ENCODE measurements at regions not wholly inside any gene's neighbourhood (a gene's known extent, or its start where the extent isn't known, plus 50 kb on each side); places are given as distances from the start of the nearest gene placed in this dataset.

GRCh38 chr3:168575750-168576149 lies 480.0 kb upstream of the GOLIM4 start:
- H3K27me3 ChIP-seq (ENCODE audit: insufficient read depth, low read length) = no peaks in the 10 kb centered on the region
- no peaks in the 10 kb centered on the region for H3K4me1 ChIP-seq (ENCODE audit: insufficient read depth, low read length)
- H3K4me3 ChIP-seq (ENCODE audit: low read length) = no peak overlapping the region
- no peaks in the 10 kb centered on the region for H3K9me3 ChIP-seq (ENCODE audit: low read depth, low read length)

GRCh38 chr3:168574455-168575158 lies 478.9 kb upstream of the GOLIM4 start:
- H3K9me3 ChIP-seq (ENCODE audit: low read depth, low read length) = no peaks in the 10 kb centered on the region

GRCh38 chr3:168570404-168571155 lies 474.9 kb upstream of the GOLIM4 start:
- Histone ChIP-seq H3K9me3 (ENCODE audit: low read depth, low read length) (no peaks in the 10 kb centered on the region), H3K27me3 (ENCODE audit: insufficient read depth, low read length) (no peaks in the 10 kb centered on the region), H3K4me3 (ENCODE audit: low read length) (no peak overlapping the region), H3K4me1 (ENCODE audit: insufficient read depth, low read length) (no peaks in the 10 kb centered on the region)

More at GRCh38 chr3:168574455-168575158, 478.9 kb upstream of the GOLIM4 start:
- Histone ChIP-seq H3K4me3 (ENCODE audit: low read length) (no peak overlapping the region), H3K27me3 (ENCODE audit: insufficient read depth, low read length) (no peaks in the 10 kb centered on the region), H3K4me1 (ENCODE audit: insufficient read depth, low read length) (no peaks in the 10 kb centered on the region)

- Histone ChIP-seq H3K4me1 (ENCODE audit: insufficient read depth, low read length) (no peaks in the 10 kb centered on the region), H3K27me3 (ENCODE audit: insufficient read depth, low read length) (no peaks in the 10 kb centered on the region), H3K9me3 (ENCODE audit: low read depth, low read length) (no peaks in the 10 kb centered on the region), H3K4me3 (ENCODE audit: low read length) (no peak overlapping the region)
Measured at GRCh38 chr3:168558728-168559411, 463.1 kb upstream of the GOLIM4 start.

- Histone ChIP-seq H3K9me3 (ENCODE audit: low read depth, low read length) (no peaks in the 10 kb centered on the region), H3K27me3 (ENCODE audit: insufficient read depth, low read length) (no peaks in the 10 kb centered on the region), H3K4me3 (ENCODE audit: low read length) (no peak overlapping the region), H3K4me1 (ENCODE audit: insufficient read depth, low read length) (no peaks in the 10 kb centered on the region)
Measured at GRCh38 chr3:168552251-168552650, 456.5 kb upstream of the GOLIM4 start.

- no peaks in the 10 kb centered on the region for H3K27me3 ChIP-seq (ENCODE audit: insufficient read depth, low read length)
- no peaks in the 10 kb centered on the region for H3K4me1 ChIP-seq (ENCODE audit: insufficient read depth, low read length)
- H3K4me3 ChIP-seq (ENCODE audit: low read length) = no peak overlapping the region
- H3K9me3 ChIP-seq (ENCODE audit: low read depth, low read length) = no peaks in the 10 kb centered on the region
Measured at GRCh38 chr3:168548719-168549118, 453.0 kb upstream of the GOLIM4 start.

- no peaks in the 10 kb centered on the region for H3K27me3 ChIP-seq (ENCODE audit: insufficient read depth, low read length)
- no peak overlapping the region for H3K4me3 ChIP-seq (ENCODE audit: low read length)
- H3K4me1 ChIP-seq (ENCODE audit: insufficient read depth, low read length) = no peaks in the 10 kb centered on the region
- H3K9me3 ChIP-seq (ENCODE audit: low read depth, low read length) = no peaks in the 10 kb centered on the region
Measured at GRCh38 chr3:168546707-168547106, 451.0 kb upstream of the GOLIM4 start.

GRCh38 chr3:168545591-168545990 lies 449.9 kb upstream of the GOLIM4 start:
- H3K4me1 ChIP-seq (ENCODE audit: insufficient read depth, low read length) = no peaks in the 10 kb centered on the region
- H3K27me3 ChIP-seq (ENCODE audit: insufficient read depth, low read length) = no peaks in the 10 kb centered on the region
- H3K4me3 ChIP-seq (ENCODE audit: low read length) = no peak overlapping the region
- H3K9me3 ChIP-seq (ENCODE audit: low read depth, low read length) = no peaks in the 10 kb centered on the region

- H3K9me3 ChIP-seq (ENCODE audit: low read depth, low read length) = no peaks in the 10 kb centered on the region
- no peak overlapping the region for H3K4me3 ChIP-seq (ENCODE audit: low read length)
- H3K4me1 ChIP-seq (ENCODE audit: insufficient read depth, low read length) = no peaks in the 10 kb centered on the region
- H3K27me3 ChIP-seq (ENCODE audit: insufficient read depth, low read length) = no peaks in the 10 kb centered on the region
Measured at GRCh38 chr3:168544097-168544957, 448.6 kb upstream of the GOLIM4 start.

GRCh38 chr3:168540726-168541125 lies 445.0 kb upstream of the GOLIM4 start:
- Histone ChIP-seq H3K4me1 (ENCODE audit: insufficient read depth, low read length) (no peaks in the 10 kb centered on the region), H3K9me3 (ENCODE audit: low read depth, low read length) (no peaks in the 10 kb centered on the region), H3K27me3 (ENCODE audit: insufficient read depth, low read length) (no peaks in the 10 kb centered on the region), H3K4me3 (ENCODE audit: low read length) (no peak overlapping the region)

- Histone ChIP-seq H3K4me3 (ENCODE audit: low read length) (no peak overlapping the region), H3K27me3 (ENCODE audit: insufficient read depth, low read length) (no peaks in the 10 kb centered on the region), H3K4me1 (ENCODE audit: insufficient read depth, low read length) (no peaks in the 10 kb centered on the region), H3K9me3 (ENCODE audit: low read depth, low read length) (no peaks in the 10 kb centered on the region)
Measured at GRCh38 chr3:168539909-168540308, 444.2 kb upstream of the GOLIM4 start.

GRCh38 chr3:168534761-168535160 lies 439.0 kb upstream of the GOLIM4 start:
- no peaks in the 10 kb centered on the region for H3K4me1 ChIP-seq (ENCODE audit: insufficient read depth, low read length)
- no peaks in the 10 kb centered on the region for H3K9me3 ChIP-seq (ENCODE audit: low read depth, low read length)
- H3K27me3 ChIP-seq (ENCODE audit: insufficient read depth, low read length) = no peaks in the 10 kb centered on the region
- no peak overlapping the region for H3K4me3 ChIP-seq (ENCODE audit: low read length)

- Histone ChIP-seq H3K27me3 (ENCODE audit: insufficient read depth, low read length) (no peaks in the 10 kb centered on the region), H3K4me3 (ENCODE audit: low read length) (no peak overlapping the region), H3K4me1 (ENCODE audit: insufficient read depth, low read length) (no peaks in the 10 kb centered on the region), H3K9me3 (ENCODE audit: low read depth, low read length) (no peaks in the 10 kb centered on the region)
Measured at GRCh38 chr3:168533600-168533999, 437.9 kb upstream of the GOLIM4 start.

GRCh38 chr3:168532135-168532534 lies 436.4 kb upstream of the GOLIM4 start:
- no peaks in the 10 kb centered on the region for H3K27me3 ChIP-seq (ENCODE audit: insufficient read depth, low read length)
- no peaks in the 10 kb centered on the region for H3K4me1 ChIP-seq (ENCODE audit: insufficient read depth, low read length)
- H3K4me3 ChIP-seq (ENCODE audit: low read length) = no peak overlapping the region
- H3K9me3 ChIP-seq (ENCODE audit: low read depth, low read length) = no peaks in the 10 kb centered on the region

GRCh38 chr3:168531116-168531515 lies 435.4 kb upstream of the GOLIM4 start:
- Histone ChIP-seq H3K4me3 (ENCODE audit: low read length) (no peak overlapping the region), H3K9me3 (ENCODE audit: low read depth, low read length) (no peaks in the 10 kb centered on the region), H3K4me1 (ENCODE audit: insufficient read depth, low read length) (no peaks in the 10 kb centered on the region), H3K27me3 (ENCODE audit: insufficient read depth, low read length) (no peaks in the 10 kb centered on the region)
